ENCODE measurements at regions not wholly inside any gene's neighbourhood (a gene's known extent, or its start where the extent isn't known, plus 50 kb on each side); places are given as distances from the start of the nearest gene placed in this dataset.

GRCh38 chr1:39152923-39153322 lies 51.6 kb upstream of the MACF1 start:
- no peak for DNase-seq
- H3K9me3 ChIP-seq (ENCODE audit: control insufficient read depth, low read length, poor library complexity, severe bottlenecking), result no peaks in the 10 kb centered on the region
- Mint-ChIP-seq H3K4me1 (peaks cover 11% of the 10 kb centered on the region), H3K36me3 (ENCODE audit: low read depth) (peaks cover 3% of the 10 kb centered on the region), H3K27me3 (peaks cover 17% of the 10 kb centered on the region), H3K4me3 (no peak overlapping the region), H3K27ac (no peak overlapping the region)
- no peak for ATAC-seq

- Mint-ChIP-seq H3K27ac (no peak overlapping the region), H3K4me1 (peaks cover 10% of the 10 kb centered on the region), H3K36me3 (ENCODE audit: low read depth) (peaks cover 3% of the 10 kb centered on the region), H3K27me3 (peaks cover 16% of the 10 kb centered on the region), H3K4me3 (no peak overlapping the region)
- DNase-seq, result no peak
- H3K9me3 ChIP-seq (ENCODE audit: control insufficient read depth, low read length, poor library complexity, severe bottlenecking), result no peaks in the 10 kb centered on the region
- no peak for ATAC-seq
Observed at GRCh38 chr1:39153684-39154083, 50.8 kb upstream of the MACF1 start.

- Mint-ChIP-seq H3K27me3 (peaks cover 12% of the 10 kb centered on the region), H3K27ac (no peak overlapping the region), H3K4me3 (no peak overlapping the region), H3K4me1 (peaks cover 4% of the 10 kb centered on the region), H3K36me3 (ENCODE audit: low read depth) (no peaks in the 10 kb centered on the region)
- DNase-seq (no peak), ATAC-seq (no peak)
- no peaks in the 10 kb centered on the region for H3K9me3 ChIP-seq (ENCODE audit: control insufficient read depth, low read length, poor library complexity, severe bottlenecking)
Observed at GRCh38 chr1:39154553-39155421, 49.7 kb upstream of the MACF1 start.

Measured in T-helper 17 cell (primary cell).